CD4-positive, alpha-beta T cell treated with Interleukin-12 subunit alpha and Interleukin-12 subunit beta, for 1 hour (primary cell): ENCODE measurements at regions not wholly inside any gene's neighbourhood (a gene's known extent, or its start where the extent isn't known, plus 50 kb on each side); places are given as distances from the start of the nearest gene placed in this dataset.

Experiments
- DNase-seq: peaks from one replicate; pipeline ENCODE4 v3.0.0-alpha.2; 2020

DNA sequence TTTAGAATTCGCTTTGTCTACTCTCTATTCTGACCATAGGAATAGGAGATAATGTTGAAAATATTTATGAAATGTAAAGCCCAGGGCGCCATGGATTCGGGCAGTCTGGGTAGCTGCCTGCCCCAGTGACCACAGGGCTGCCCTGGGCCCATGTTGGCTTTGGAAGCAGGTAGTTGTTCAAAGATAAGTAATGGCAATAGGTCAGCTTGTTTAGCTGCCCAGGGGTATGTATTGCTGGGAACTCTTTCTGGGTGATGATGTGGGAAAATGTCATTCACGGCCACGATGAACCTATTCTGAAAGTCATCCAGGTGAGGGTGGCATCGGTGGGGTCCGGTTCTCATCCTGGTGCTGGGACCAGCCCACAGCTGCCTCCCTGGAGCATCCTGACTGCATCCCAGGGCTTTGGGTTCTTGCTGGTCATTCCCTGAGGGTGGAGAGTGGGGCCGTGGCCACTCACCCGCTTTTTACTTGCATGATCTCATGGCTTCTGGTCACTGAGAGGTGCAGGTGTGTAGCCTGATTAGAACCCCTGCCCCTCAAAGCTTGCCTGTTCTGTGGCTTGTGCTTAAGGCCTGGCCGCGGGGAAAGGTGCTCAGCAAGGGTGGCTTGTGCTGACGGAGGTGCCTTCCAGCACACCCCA is 102.8 kb downstream of the ERMARD start:
- no peak for DNase-seq

DNA sequence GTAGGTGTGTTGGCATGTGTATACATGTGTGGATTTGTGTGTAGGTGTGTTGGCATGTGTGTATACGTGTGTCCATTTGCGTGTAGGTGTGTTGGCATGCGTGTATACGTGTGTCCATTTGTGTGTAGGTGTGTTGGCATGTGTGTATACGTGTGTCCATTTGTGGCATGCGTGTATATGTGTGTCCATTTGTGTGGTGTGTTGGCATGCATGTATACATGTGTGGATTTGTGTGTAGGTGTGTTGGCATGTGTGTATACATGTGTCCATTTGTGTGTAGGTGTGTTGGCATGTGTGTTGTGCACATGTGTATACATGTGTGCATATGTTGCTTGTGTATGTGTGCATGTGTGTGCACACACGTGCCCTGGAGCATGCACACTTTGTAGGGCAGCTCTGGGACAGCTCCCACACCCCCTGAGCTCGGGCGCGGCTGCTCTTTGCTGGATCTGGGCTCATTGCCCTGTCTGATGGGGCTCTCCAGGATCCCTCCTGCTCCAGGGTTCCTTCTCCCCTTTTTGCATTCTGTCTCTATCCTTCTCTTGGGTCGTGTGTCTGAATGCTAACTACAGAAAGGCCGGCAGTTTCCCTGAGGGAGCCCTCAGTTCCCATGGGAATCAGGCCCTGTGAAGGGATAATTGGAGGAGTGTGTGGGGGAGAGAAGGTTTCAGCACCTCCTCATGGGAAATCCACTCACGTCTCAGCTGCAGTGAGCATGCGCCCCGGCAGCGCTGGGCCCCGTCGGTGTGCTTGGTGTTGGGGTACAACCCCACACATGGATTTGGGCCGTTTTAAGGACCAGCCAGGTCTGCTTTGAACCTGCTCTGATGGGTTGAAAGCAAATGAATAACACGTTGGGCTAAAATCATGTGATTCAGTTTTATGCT is 102.0 kb downstream of the ERMARD start:
- DNase-seq, result no peak

DNA sequence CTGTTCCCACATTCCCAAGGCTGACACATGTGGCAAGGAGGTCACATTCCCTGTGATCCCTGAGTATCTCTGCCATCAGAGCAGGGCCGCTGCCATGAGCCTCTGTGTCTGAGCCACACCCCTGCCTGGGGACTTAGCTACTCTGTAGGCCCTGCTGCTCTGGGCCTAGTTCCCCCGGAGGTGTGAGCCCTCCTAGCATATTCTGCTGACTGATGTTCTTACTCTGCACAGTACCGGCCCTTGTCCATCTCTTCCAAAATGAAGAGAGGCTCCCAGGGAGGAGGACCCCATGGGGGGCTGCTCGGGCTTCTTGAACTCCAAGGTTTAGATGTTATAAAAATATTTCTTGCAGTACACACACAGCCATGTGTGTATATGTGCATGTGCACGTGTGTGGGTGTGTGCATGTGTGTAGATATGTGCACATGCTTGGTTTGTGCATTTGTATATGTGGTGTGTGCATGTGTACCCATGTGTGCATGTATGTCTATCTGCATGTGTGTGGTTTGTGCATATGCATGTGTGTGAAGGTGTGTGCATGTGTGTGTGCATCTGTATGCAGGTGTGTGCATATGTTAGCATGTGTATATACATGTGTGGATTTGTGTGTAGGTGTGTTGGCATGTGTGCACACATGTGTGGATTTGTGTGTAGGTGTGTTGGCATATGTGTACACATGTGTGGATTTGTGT is 101.2 kb downstream of the ERMARD start:
- DNase-seq, result no peak

DNA sequence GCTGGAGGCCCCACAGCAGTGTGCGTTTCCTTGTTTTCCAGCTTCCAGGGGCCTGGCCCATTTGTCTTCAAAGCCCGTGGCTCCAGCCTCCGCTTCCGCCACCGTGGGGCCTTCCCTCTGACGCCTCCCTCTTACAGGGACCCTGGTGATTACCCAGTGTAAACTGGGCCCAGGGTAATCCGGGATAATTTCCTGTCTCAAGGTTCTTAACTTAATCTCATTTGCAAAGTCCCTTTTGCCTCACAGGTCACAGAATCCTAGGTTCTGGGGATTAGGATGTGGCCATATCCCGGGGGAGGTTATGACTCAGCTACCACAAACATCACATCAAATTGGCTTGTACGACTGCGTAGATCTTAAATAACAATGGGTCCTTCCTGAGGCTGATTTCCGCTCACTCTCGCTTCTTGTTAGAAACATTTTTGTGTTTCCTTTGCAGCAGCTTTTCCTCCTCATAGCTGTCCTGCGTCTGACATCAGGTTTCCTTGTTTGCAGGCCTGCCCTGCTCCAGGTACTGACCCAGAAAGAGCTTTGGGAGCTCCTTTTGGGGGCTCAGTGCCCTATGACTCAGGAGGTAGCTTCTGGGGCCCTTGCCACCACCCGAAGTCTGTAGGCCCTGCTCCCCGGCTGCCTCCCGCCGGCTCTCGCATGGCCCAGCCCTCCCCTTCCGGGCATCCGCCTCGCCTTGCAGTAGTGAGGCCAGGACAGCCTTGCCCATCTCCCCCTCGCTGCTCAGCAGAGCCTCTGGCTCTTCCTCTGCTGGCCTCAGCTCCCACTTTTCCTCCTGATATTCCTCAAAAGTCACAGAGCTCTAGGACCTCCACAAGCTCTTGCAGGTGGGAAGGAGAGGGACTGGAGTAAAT is 100.5 kb downstream of the ERMARD start:
- DNase-seq, result no peak

DNA sequence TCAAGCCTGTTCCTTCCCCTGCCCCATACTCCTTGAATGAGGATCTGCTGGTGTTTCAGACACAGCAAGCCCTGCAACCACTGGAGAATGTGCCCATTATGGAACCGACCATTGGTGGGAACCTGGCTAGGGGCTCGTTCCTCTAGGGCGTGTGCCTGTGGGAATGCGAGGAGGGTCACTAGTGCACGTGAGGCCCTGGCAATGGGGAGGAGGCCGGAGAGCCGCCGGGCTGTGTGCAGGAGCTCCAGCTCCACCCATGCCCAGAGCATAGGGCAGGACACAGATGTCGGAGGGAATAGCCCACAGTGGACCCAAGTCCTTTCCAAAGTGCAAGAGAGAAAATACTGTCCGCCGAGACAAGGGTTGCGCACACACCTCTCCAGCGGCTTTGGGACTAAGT is 99.3 kb downstream of the ERMARD start:
- no peak for DNase-seq

DNA sequence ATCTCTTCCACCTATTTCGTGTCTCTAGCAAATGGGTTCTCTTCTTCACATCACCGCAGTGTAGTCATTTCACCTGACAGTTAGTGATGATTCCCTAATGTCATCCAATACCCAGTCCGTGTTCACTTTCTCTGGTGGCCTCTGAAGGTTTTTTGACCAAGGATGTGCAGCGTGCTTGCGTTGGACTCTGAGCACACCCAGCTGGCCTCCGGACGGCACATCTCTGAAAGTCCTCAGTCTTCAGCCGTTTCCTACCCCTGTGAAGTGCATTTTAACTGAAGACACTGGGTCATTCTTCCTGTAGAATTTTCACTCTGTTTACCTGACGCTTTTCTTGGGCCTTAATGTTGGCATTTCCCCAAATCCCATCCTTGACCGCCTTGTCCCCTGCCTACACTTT is 98.7 kb downstream of the ERMARD start:
- no peak for DNase-seq

DNA sequence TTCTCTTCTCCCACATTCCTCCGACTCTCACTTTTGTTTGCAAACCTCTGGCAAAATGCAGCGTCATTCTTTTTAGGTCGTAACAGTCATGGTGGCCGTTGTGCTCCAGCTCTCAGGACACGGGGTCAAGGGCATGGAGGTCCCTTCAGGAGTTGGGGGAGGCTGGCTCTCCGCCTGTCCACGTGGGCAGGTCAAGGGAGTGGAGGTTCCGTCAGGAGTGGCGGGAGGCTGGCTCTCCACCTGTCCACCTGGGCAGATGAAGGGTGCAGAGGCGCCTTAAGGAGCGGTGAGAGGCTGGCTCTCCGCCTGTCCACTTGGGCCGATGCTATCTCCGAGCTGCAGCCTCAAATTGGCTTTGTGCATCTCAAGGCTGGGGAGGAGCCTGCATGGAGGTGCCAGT is 98.0 kb downstream of the ERMARD start:
- DNase-seq, result no peak

DNA sequence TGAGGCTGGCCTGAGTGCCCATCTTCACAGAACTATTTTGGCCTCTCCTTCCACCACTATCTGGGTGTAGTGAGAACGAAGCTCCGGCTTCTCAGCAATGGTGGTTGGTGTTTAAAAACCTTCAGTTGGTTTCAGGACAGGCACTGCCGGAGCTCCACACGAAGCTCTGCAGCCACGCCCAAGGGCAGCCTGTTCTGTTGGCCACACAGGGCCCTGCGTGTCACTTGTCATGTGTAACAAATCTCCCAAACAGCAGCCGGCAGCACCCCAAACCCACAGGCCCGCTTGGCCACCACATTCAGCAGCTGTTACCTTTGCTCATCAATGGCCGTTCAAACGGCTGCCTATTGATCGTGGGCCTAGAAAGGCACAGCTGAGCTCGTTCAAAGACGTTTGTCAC is 97.5 kb downstream of the ERMARD start:
- DNase-seq, result no peak

DNA sequence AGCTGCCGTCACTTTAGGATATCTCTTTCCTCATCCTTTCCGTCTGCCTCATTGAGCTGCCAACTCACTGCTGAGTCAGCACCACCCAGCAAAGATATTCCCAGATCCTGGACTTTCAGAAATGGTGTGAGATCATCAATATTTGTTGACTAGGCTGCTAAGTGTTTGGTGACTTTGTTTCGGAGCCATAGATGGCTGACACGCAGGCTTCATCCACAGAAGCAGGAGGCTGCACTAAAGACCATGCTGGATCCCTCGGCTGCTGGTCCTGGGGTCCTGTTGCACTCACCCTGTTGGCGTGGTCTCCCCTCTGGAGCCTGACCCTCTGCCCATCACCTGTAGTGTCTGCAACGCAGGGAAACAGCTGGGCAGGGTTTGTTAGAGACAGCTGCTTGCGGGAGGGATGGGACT is 96.5 kb downstream of the ERMARD start:
- no peak for DNase-seq

DNA sequence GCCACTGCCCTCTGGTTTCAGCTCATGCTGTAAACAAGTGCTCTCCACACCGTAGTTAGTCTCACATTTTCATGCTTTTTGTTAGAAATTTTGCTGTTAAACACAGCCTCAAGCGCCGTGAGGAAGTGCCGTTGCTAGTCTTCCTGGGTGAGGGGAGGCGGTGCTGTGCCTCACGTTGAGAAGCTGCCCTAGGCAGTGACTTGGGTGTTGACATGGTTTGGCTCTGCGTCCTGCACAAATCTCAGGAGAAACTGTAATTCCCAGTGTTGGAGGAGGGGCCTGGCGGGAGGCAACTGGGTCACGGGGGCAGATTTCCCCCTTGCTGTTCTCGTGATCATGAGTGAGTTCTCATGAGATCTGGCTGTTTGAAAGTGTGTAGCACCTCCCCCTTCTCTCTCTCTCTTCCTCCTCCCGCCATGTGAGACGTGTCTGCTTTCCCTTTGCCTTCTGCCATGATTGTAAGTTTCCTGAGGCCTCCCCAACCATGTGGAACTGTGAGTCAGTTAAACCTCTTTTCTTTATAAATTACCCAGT is 95.8 kb downstream of the ERMARD start:
- DNase-seq, result no peak

DNA sequence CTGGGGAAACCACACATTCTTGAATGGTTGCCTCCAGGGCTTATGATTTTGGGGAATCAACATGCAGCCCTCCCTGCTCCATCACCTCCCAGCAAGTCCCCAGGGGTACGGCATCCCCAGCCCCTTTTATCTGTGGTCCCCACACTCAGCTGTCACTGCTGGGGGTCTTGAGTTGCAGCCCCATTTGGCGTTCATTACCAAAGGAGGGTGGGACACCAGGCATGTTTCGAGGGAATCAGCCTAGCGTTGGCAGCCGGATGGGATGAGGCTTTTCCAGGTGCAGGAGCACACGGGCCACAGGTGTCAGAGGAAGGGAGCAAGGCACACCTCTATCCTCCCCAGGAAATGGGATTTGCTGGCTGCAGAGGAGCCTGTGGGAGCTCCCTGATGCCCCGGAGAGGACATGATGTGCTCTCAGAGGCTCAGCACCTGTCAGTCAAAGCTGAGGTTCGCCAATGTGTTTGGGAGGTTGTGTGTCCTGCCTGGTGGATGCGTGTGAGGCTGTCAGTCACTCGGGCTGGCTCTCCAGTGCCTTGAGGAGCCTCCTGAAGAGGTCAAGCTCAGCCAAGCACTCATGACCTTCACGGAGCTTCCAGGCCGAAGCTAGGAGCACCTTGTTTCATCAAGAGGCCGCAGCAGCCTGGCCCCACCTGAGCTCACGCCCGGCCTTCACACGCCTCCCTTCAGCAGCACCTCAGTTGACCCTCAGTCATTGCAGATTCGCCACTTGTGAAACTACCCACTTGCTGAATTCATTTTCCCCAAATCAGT is 95.0 kb downstream of the ERMARD start:
- no peak for DNase-seq

DNA sequence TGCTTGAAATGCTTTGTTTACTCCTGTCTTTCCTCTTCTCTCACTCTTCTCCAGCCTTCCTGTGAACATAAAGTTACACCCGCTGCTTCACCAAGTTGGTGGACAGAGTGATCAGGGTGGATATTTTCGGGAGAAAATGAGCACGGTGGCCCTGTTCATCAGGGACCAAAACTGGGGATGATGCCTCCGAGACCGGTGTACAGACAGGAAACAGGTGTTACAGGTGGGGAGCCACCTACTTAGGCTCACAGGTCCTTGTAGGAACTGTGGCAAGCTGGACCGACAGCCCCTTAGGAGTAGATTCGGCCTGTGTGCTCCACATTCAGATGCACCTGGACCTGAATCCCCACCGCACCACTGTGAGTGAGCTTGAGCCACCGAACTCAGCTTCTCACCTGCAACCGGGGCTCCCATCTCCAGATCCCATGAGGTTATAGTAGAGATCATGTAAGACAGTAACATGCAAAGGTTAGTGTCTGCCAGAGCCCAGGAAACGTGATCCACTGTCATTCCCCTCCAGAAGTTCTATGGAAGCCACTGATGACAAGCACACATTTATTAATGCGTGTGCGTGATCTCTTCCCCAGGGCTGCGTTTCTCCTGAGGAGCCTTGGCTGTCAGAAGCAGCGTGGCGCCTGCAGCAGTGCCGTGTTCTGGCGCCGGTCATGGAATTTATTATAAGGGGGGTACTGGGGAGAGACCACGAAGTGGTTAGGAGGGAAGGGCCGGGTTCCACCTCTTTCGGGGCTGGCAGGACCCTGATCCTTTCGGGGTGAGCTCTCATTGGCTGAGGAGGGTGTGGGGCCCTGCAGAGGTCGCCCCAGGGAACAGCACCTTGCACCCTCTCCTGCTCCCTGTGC is 94.2 kb downstream of the ERMARD start:
- no peak for DNase-seq

DNA sequence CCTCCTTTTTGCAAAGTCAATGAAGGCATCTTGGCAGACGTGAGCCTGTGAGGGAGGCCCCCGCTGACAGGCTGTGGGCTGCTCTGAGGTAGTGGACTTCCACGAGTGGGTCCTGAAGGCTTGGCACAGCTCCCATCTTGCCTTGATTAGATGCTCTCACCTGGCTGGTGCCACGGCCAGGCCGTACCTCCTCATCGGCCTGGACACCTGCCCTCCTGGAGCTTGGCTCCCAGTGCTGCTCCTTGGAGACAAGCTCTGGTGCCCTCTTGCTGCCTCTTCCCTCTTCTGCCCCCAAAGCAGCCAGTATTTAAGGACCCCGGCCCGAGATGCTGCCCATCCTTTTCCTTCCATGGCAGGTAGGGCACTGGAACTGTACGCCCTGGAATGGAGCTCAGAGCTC is 93.5 kb downstream of the ERMARD start:
- no peak for DNase-seq

DNA sequence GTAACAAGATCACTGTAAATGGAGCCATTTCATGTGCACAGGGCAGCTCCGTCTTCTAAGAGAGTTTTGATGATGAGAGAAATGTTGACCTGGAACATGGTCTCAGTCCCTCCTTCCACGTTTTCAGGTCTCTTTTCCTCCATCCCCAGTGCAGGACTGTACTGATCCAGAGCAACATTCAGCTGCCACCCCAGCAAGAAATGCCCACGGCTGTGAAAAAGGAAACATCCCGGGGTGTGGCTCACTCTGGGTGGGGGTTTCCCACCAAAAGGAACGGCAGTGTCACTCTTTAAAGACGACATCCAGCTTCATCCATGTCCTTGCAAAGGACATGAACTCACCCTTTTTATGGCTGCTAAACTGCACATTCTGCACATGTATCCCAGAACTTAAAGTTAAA is 92.6 kb downstream of the ERMARD start:
- DNase-seq, result no peak

DNA sequence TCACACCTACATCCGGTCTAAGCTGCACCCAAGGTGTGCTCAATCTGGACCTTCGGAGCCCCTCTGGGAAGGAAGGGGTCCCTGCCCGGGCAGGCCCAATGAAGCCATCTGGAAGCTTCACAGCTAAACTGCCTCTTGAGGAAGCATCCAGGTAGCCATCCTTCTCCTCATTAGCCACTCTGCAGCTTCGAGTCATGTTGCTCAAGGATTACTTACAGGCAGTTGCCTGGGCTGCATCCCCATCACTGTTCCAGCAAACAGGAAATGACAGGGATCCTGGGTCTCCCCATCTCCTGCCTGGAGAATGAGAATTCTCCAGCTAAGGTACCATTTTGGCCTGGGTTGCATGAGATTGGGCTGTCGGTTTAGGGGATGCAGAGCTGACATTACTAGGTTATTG is 91.7 kb downstream of the ERMARD start:
- no peak for DNase-seq

DNA sequence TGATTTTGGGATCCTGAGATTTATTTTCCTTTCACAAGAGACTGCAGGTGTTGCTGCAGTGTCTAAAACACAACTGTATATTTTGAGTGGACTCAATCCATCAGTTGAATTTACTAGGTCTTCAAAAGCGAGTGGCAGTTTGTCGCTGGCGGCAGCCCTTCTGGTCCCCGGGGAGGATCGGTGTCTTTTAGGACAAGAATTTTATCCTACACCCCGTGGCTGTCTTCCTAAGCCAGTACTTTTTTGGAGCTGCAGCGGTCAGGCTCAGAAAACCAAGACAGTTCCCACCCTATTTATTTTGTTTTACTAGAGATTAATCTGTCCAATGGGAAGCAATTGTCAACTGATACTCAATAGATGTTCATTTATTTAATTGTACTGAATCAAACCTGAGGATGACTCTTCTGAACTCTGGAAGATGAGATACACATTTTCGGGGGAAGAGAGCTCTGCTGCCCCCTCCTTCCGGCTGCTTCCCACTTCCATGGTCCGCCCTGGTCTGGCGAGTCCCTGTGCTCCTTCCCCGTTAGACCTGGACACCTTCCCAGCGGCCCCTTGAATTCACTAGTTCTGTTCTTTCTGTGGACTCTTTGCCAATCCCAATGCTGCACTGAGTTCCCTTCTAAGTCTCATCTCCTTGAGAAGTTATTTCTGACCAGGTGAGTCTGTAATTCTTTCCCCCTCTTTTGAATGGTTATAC is 90.6 kb downstream of the ERMARD start:
- no peak for DNase-seq

DNA sequence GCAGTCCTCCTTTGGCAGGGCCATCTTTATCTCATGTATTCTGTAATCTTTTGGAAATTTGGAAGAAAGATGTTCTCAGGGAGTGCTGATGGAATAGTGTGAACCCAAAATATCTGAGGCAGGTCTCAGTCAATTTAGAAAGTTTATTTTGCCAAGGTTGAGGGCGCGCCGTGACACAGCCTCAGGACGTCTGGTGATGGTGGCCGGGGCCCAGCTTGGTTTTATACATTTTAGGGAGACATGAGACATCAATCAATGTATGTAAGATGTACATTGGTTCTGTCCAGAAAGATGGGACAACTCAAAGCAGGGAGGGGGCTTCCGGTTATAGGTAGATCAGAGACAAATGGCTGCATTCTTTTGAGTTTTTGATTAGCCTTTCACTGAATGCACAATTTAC is 89.8 kb downstream of the ERMARD start:
- DNase-seq, result no peak

DNA sequence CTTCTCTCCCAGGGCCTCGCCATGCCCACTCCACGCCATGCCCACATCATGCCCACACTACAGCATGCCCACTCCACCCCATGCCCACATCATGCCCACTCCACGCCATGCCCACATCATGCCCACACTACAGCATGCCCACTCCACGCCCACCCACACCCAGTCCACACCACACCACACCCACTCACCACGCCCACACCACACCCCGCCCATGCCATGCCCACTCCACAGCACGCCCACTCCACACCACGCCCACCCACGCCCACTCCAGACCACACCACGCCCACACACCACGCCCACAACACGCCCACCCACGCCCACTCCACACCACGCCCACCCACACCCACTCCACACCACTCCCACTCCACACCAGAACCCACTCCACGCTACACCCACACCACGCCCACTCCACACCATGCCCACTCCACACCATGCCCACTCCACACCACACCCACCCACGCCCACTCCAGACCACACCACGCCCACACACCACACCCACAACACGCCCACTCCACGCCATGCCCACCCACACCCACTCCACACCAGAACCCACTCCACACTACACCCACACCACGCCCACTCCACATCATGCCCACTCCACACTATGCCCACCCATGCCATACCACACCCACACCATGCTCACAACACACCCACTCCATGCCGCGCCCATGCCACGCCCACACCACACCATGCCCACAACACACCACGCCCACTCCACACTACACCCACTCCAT is 88.6 kb downstream of the ERMARD start:
- DNase-seq, result no peak

DNA sequence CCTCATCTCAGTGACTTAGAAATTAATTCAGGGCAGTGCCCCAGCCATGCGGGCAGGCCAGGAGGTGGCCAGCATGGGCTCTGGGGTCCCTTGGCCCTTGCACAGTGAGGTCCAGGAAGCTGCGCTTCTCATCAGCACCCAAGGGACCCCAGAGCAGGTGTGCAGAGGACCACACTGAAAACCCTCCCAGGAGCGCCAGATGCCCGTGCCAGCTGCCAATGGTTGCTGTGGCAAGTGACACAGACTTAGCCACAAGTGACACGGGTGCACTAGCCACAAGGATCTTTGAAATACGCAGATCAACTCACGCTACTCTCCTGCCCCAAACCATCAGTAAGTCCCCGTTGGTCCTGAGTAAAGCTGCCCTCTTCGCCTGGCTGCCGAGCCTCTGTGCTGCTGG is 88.1 kb downstream of the ERMARD start:
- DNase-seq, result no peak
